ENCODE measurements at regions not wholly inside any gene's neighbourhood (a gene's known extent, or its start where the extent isn't known, plus 50 kb on each side); places are given as distances from the start of the nearest gene placed in this dataset.

DNA sequence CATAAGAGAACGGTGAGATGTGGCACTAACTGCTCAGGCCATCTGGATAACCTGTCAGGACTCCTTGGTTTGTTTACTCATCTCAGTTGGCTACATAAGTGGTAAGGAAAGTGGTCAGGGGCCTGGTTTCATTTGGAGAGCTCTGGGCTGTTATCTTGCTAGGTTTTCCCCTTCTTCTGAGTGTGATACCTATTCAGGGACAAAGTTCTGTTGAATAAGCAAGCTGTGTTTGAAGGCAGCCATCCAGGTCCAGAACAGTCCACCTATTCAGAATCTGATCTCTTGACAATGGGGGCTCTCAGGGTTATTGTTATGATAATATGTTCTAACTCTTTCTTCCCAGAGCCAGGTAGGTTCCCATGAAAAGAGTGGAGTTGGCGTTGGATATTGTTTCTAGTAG, 194.9 kb downstream of the PAH start:
- TF ChIP-seq POLR2A (IDR thresholded peaks at IDR 0.05; ENCODE audit: low read depth, low read length) (no peak), POLR2AphosphoS5 (IDR thresholded peaks at IDR 0.05; ENCODE audit: low read depth, low read length) (no peak), TAF1 (IDR thresholded peaks at IDR 0.05; ENCODE audit: borderline replicate concordance, low read depth, low read length) (no peak)
- FAIRE-seq (no peak), DNase-seq (ENCODE audit: insufficient read length) (no peak)

GRCh38 chr12:102708108-102708507, 208.9 kb downstream of the PAH start:
- no peak for TF ChIP-seq POLR2AphosphoS5 (IDR thresholded peaks at IDR 0.05; ENCODE audit: low read depth, low read length)
- no peak for TF ChIP-seq POLR2A (IDR thresholded peaks at IDR 0.05; ENCODE audit: low read depth, low read length)
- FAIRE-seq = no peak
- DNase-seq (ENCODE audit: insufficient read length) = no peak

DNA sequence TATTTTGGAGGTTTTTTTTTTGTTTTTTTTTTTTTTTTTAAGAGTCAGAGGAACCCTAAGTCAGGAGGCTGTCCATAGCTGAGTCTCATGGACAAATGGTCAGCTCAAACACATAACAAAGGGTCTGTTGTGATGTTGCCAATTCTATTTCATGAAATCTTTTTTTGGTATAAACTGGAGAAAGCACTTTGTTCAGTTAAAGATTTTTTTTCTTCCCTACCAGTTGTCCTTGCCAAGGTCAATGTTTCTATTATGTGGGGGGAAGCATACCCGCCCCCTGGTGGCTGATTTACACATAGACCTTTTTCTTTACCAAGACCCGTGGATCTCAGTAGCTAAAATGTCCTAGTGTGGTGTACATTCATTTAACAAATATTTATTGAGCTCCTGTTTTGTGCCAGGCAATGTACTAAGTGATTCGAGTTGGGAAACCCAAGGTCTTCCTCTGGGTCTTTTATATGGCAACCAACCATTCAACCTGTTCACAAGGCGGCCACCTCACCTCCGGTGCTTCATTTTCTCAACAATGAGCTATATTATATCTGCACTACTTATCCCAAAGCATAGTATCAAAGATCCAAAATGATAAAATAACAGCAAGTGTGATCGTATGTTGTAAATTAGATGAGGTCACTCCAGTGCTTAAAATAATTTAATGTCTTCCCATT, 214.5 kb downstream of the PAH start:
- no peak for TF ChIP-seq POLR2AphosphoS5 (IDR thresholded peaks at IDR 0.05; ENCODE audit: low read depth, low read length)
- TF ChIP-seq POLR2A (IDR thresholded peaks at IDR 0.05; ENCODE audit: low read depth, low read length) = no peak
- TF ChIP-seq TAF1 (IDR thresholded peaks at IDR 0.05; ENCODE audit: borderline replicate concordance, low read depth, low read length) = no peak
- DNase-seq (ENCODE audit: insufficient read length) (peak; percentile 25), FAIRE-seq (peak; percentile 79)

GRCh38 chr12:102696045-102696444, 215.7 kb upstream of the IGF1 start:
- FAIRE-seq (no peak), DNase-seq (ENCODE audit: insufficient read length) (no peak)
- no peak for TF ChIP-seq POLR2A (IDR thresholded peaks at IDR 0.05; ENCODE audit: low read depth, low read length)
- TF ChIP-seq TAF1 (IDR thresholded peaks at IDR 0.05; ENCODE audit: borderline replicate concordance, low read depth, low read length) = no peak
- no peak for TF ChIP-seq POLR2AphosphoS5 (IDR thresholded peaks at IDR 0.05; ENCODE audit: low read depth, low read length)

GRCh38 chr12:102694903-102695302, 214.5 kb upstream of the IGF1 start:
- no peak for FAIRE-seq
- no peak for TF ChIP-seq POLR2AphosphoS5 (IDR thresholded peaks at IDR 0.05; ENCODE audit: low read depth, low read length)
- TF ChIP-seq POLR2A (IDR thresholded peaks at IDR 0.05; ENCODE audit: low read depth, low read length) = no peak
- no peak for TF ChIP-seq TAF1 (IDR thresholded peaks at IDR 0.05; ENCODE audit: borderline replicate concordance, low read depth, low read length)
- DNase-seq (ENCODE audit: insufficient read length) = no peak

- no peak for TF ChIP-seq POLR2AphosphoS5 (IDR thresholded peaks at IDR 0.05; ENCODE audit: low read depth, low read length)
- no peak for TF ChIP-seq POLR2A (IDR thresholded peaks at IDR 0.05; ENCODE audit: low read depth, low read length)
- TF ChIP-seq TAF1 (IDR thresholded peaks at IDR 0.05; ENCODE audit: borderline replicate concordance, low read depth, low read length) = no peak
- no peak for DNase-seq (ENCODE audit: insufficient read length)
- FAIRE-seq = no peak
Measured at GRCh38 chr12:102691773-102692555, 211.6 kb upstream of the IGF1 start.

DNA sequence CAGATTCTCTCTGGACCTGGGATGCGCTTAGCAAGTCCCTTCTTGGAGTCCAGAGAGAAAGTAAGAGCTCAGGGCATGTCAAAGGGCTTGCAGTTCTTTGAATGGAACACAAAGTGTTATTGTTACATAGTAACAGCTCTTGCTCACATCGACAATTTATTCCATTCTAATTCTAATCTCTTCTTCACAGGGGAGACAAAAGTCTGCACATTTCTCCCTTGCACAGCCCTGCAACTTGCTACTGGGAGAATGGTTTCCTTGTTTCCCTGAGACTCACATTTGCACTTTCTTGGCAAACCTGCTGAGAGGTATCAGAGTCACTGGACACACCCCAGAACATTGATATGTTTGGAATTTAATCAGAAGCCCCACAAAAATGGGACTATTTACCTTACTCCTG, 209.9 kb upstream of the IGF1 start:
- DNase-seq (ENCODE audit: insufficient read length) (no peak), FAIRE-seq (no peak)
- no peak for TF ChIP-seq POLR2A (IDR thresholded peaks at IDR 0.05; ENCODE audit: low read depth, low read length)
- no peak for TF ChIP-seq TAF1 (IDR thresholded peaks at IDR 0.05; ENCODE audit: borderline replicate concordance, low read depth, low read length)
- TF ChIP-seq POLR2AphosphoS5 (IDR thresholded peaks at IDR 0.05; ENCODE audit: low read depth, low read length) = no peak

- FAIRE-seq (no peak), DNase-seq (ENCODE audit: insufficient read length) (no peak)
- TF ChIP-seq POLR2AphosphoS5 (IDR thresholded peaks at IDR 0.05; ENCODE audit: low read depth, low read length) (no peak), POLR2A (IDR thresholded peaks at IDR 0.05; ENCODE audit: low read depth, low read length) (no peak), TAF1 (IDR thresholded peaks at IDR 0.05; ENCODE audit: borderline replicate concordance, low read depth, low read length) (no peak)
Measured at GRCh38 chr12:102689701-102690100, 209.3 kb upstream of the IGF1 start.

DNA sequence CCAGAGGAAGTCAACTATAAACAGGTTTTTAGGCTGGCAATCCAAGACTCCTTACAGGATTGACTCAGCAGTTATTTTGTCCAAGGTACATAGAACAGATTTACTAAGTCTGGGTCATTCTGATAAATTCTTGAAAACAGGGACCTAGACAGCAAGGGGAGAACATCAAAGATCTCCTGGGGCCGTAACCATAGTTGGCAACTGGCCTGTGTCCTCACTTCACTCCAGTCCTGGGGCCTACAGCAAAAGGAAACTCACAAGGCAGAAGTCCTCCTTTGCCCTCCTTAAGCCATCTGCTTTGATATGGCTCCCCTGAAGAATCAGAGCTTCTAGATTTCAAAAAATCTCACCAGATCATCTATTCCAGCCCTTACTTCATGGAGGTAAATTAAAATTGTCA, 207.2 kb upstream of the IGF1 start:
- DNase-seq (ENCODE audit: insufficient read length) = no peak
- TF ChIP-seq POLR2AphosphoS5 (IDR thresholded peaks at IDR 0.05; ENCODE audit: low read depth, low read length) = no peak
- TF ChIP-seq POLR2A (IDR thresholded peaks at IDR 0.05; ENCODE audit: low read depth, low read length) = no peak
- no peak for TF ChIP-seq TAF1 (IDR thresholded peaks at IDR 0.05; ENCODE audit: borderline replicate concordance, low read depth, low read length)
- no peak for FAIRE-seq

GRCh38 chr12:102685841-102686240, 205.5 kb upstream of the IGF1 start:
- DNase-seq (ENCODE audit: insufficient read length) = no peak
- no peak for TF ChIP-seq TAF1 (IDR thresholded peaks at IDR 0.05; ENCODE audit: borderline replicate concordance, low read depth, low read length)
- TF ChIP-seq POLR2AphosphoS5 (IDR thresholded peaks at IDR 0.05; ENCODE audit: low read depth, low read length) = no peak
- no peak for TF ChIP-seq POLR2A (IDR thresholded peaks at IDR 0.05; ENCODE audit: low read depth, low read length)
- no peak for FAIRE-seq

GRCh38 chr12:102685172-102685571, 204.8 kb upstream of the IGF1 start:
- DNase-seq (ENCODE audit: insufficient read length) = no peak
- no peak for TF ChIP-seq POLR2A (IDR thresholded peaks at IDR 0.05; ENCODE audit: low read depth, low read length)
- TF ChIP-seq POLR2AphosphoS5 (IDR thresholded peaks at IDR 0.05; ENCODE audit: low read depth, low read length) = no peak
- no peak for TF ChIP-seq TAF1 (IDR thresholded peaks at IDR 0.05; ENCODE audit: borderline replicate concordance, low read depth, low read length)
- no peak for FAIRE-seq

Measured in GM12892 (cell line).